Astrocyte (in vitro differentiated cells and primary cell): ENCODE measurements at regions not wholly inside any gene's neighbourhood (a gene's known extent, or its start where the extent isn't known, plus 50 kb on each side); places are given as distances from the start of the nearest gene placed in this dataset.

Experiments used
- DNase-seq: peaks from one replicate; pipeline ENCODE4 v3.0.0-alpha.2; 2010; ENCODE audit warnings: low read depth
- FAIRE-seq: peaks from 2 replicates; lab custom pipeline; 2011; peaks lifted over from hg19 to GRCh38; lab: Jason Lieb, UNC
- H2AFZ ChIP-seq: 2 replicates; pipeline ENCODE4 v1.6.0; 2012; ENCODE audit warnings: low read depth, low read length, inconsistent platforms
- H3K27ac ChIP-seq: 2 replicates; pipeline ENCODE4 v1.5.1; 2011; ENCODE audit warnings: low read depth, low read length, inconsistent platforms
- H3K27me3 ChIP-seq: 2 replicates; pipeline ENCODE4 v1.6.0; 2011; ENCODE audit warnings: low read length, inconsistent platforms; ENCODE audit not compliant: insufficient read depth
- H3K36me3 ChIP-seq: 2 replicates; pipeline ENCODE4 v1.5.1; 2011; ENCODE audit warnings: low read length, inconsistent platforms; ENCODE audit not compliant: insufficient read depth
- H3K4me1 ChIP-seq: 2 replicates; pipeline ENCODE4 v1.5.1; 2011; ENCODE audit warnings: low read length, inconsistent platforms; ENCODE audit not compliant: insufficient read depth
- H3K4me2 ChIP-seq: 2 replicates; pipeline ENCODE4 v1.6.0; 2012; ENCODE audit warnings: low read length, inconsistent platforms
- H3K4me3 ChIP-seq: 2 replicates; pipeline ENCODE4 v1.5.1; 2011; ENCODE audit warnings: low read depth, mild to moderate bottlenecking, low read length, inconsistent platforms; ENCODE audit not compliant: insufficient read depth
- H3K79me2 ChIP-seq: 2 replicates; pipeline ENCODE4 v1.6.0; 2012; ENCODE audit warnings: mild to moderate bottlenecking, low read length, inconsistent platforms; ENCODE audit not compliant: insufficient read depth
- H3K9ac ChIP-seq: 2 replicates; pipeline ENCODE4 v1.6.0; 2012; ENCODE audit warnings: mild to moderate bottlenecking, low read length, inconsistent platforms
- H3K9me3 ChIP-seq: 2 replicates; pipeline ENCODE4 v1.5.1; 2012; ENCODE audit warnings: low read depth, mild to moderate bottlenecking, low read length, inconsistent platforms; ENCODE audit not compliant: insufficient read depth
- H4K20me1 ChIP-seq: 2 replicates; pipeline ENCODE4 v1.6.0; 2012; ENCODE audit warnings: low read length, inconsistent platforms; ENCODE audit not compliant: insufficient read depth
- H3K27ac Mint-ChIP-seq: one replicate; pipeline ENCODE4 v1.8.0; 2021; ENCODE audit warnings: mild to moderate bottlenecking, mixed read lengths; ENCODE audit not compliant: unreplicated experiment
- H3K27me3 Mint-ChIP-seq: one replicate; pipeline ENCODE4 v1.8.0; 2021; ENCODE audit warnings: low read depth, mixed read lengths; ENCODE audit not compliant: unreplicated experiment
- H3K36me3 Mint-ChIP-seq: one replicate; pipeline ENCODE4 v1.8.0; 2021; ENCODE audit warnings: low read depth, mixed read lengths; ENCODE audit not compliant: unreplicated experiment
- H3K4me1 Mint-ChIP-seq: one replicate; pipeline ENCODE4 v1.8.0; 2021; ENCODE audit warnings: low read depth, mixed read lengths; ENCODE audit not compliant: unreplicated experiment
- H3K4me3 Mint-ChIP-seq: one replicate; pipeline ENCODE4 v1.8.0; 2021; ENCODE audit warnings: mild to moderate bottlenecking, moderate library complexity, mixed read lengths; ENCODE audit not compliant: unreplicated experiment
- H3K9me3 Mint-ChIP-seq: one replicate; pipeline ENCODE4 v1.8.0; 2021; ENCODE audit warnings: mild to moderate bottlenecking, mixed read lengths; ENCODE audit not compliant: unreplicated experiment
- CTCF ChIP-seq: IDR thresholded peaks from 2 replicates; pipeline ENCODE4 v1.5.1; 2011; ENCODE audit warnings: low read depth, mild to moderate bottlenecking, inconsistent platforms, low read length, moderate library complexity; ENCODE audit not compliant: insufficient read depth
- EZH2 ChIP-seq: IDR thresholded peaks from 2 replicates; pipeline ENCODE4 v1.6.1; 2012; ENCODE audit warnings: mild to moderate bottlenecking, low read length, inconsistent platforms; ENCODE audit not compliant: insufficient read depth

GRCh38 chr15:97718509-97718908 is 242.0 kb upstream of the ARRDC4 start:
- Histone ChIP-seq H4K20me1 (no peaks in the 10 kb centered on the region), H2AFZ (no peak overlapping the region), H3K36me3 (no peaks in the 10 kb centered on the region), H3K27me3 (no peaks in the 10 kb centered on the region), H3K9ac (no peak overlapping the region), H3K4me1 (no peaks in the 10 kb centered on the region), H3K27ac (no peak overlapping the region), H3K4me3 (no peak overlapping the region), H3K9me3 (no peaks in the 10 kb centered on the region), H3K4me2 (no peak overlapping the region), H3K79me2 (no peaks in the 10 kb centered on the region)
- H3K36me3 Mint-ChIP-seq, result no peaks in the 10 kb centered on the region
- DNase-seq (no peak), FAIRE-seq (no peak)
- H3K9me3 Mint-ChIP-seq, result no peaks in the 10 kb centered on the region
- H3K27ac Mint-ChIP-seq, result no peak overlapping the region
- no peaks in the 10 kb centered on the region for H3K27me3 Mint-ChIP-seq
- no peak overlapping the region for H3K4me3 Mint-ChIP-seq
- TF ChIP-seq CTCF (no peak), EZH2 (no peak)
- H3K4me1 Mint-ChIP-seq, result no peaks in the 10 kb centered on the region

DNA sequence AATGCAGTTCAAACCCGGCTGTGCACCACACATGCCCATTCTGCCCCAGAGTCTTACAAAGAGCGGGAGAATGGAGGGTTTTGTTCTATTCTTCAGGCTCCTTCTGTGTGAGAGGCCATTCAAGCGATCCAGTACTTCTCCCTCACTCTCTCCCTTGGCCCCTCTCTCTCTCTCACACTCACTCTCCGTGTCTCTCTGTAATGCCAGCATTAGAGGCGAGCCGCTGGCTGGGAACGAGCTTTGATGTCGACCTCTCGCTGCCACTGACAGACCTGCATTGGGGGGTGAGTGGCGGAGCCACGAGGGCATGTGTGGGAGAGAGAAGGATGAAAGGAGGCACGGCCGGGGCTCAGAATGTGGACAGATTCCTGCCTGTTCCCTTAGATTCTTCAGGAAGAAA is 231.7 kb upstream of the ARRDC4 start:
- no peaks in the 10 kb centered on the region for H3K36me3 ChIP-seq
- no peak overlapping the region for H3K9ac ChIP-seq
- no peaks in the 10 kb centered on the region for H3K36me3 Mint-ChIP-seq
- no peaks in the 10 kb centered on the region for H3K27me3 Mint-ChIP-seq
- no peak for TF ChIP-seq EZH2
- TF ChIP-seq CTCF, result no peak
- H3K27me3 ChIP-seq, result no peaks in the 10 kb centered on the region
- FAIRE-seq, result no peak
- H3K4me3 ChIP-seq, result no peak overlapping the region
- H3K4me1 Mint-ChIP-seq, result peaks cover 2% of the 10 kb centered on the region
- no peaks in the 10 kb centered on the region for H4K20me1 ChIP-seq
- DNase-seq, result no peak
- H3K4me1 ChIP-seq, result no peaks in the 10 kb centered on the region
- no peak overlapping the region for H3K4me3 Mint-ChIP-seq
- H3K9me3 ChIP-seq, result peaks cover 3% of the 10 kb centered on the region
- no peak overlapping the region for H3K27ac ChIP-seq
- no peak overlapping the region for H2AFZ ChIP-seq
- H3K79me2 ChIP-seq, result no peaks in the 10 kb centered on the region
- no peak overlapping the region for H3K27ac Mint-ChIP-seq
- no peak overlapping the region for H3K4me2 ChIP-seq
- H3K9me3 Mint-ChIP-seq, result no peaks in the 10 kb centered on the region

DNA sequence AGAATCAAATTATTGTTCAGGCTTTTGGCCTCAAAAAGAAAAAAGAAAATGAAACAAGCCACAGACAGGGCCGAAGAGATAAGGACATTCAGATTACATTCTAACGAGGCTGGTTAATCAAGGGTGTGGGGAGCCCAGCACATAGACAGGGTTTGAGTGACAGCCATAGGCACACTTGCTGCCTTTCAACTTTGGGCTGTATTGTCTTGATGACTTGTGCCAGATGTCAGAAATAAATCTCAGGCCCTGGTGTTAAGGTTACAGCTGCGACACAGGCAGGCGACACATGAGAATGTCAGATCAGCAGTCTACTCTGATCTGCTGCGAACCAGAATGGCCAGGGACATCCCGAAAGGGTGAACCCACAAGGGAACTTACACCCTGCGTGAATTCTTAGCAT is 231.2 kb upstream of the ARRDC4 start:
- H3K9me3 Mint-ChIP-seq, result no peaks in the 10 kb centered on the region
- H3K27ac Mint-ChIP-seq, result no peak overlapping the region
- no peak for DNase-seq
- H3K4me3 Mint-ChIP-seq, result no peak overlapping the region
- FAIRE-seq, result no peak
- Histone ChIP-seq H2AFZ (no peak overlapping the region), H4K20me1 (no peaks in the 10 kb centered on the region), H3K79me2 (no peaks in the 10 kb centered on the region), H3K4me3 (no peak overlapping the region), H3K9me3 (peaks cover 3% of the 10 kb centered on the region), H3K4me1 (no peaks in the 10 kb centered on the region), H3K9ac (no peak overlapping the region), H3K27ac (no peak overlapping the region), H3K4me2 (no peak overlapping the region), H3K27me3 (no peaks in the 10 kb centered on the region), H3K36me3 (no peaks in the 10 kb centered on the region)
- H3K27me3 Mint-ChIP-seq, result peaks cover 2% of the 10 kb centered on the region
- H3K36me3 Mint-ChIP-seq, result no peaks in the 10 kb centered on the region
- peaks cover 2% of the 10 kb centered on the region for H3K4me1 Mint-ChIP-seq
- no peak for TF ChIP-seq CTCF
- TF ChIP-seq EZH2, result no peak
